Activated CD4-positive, alpha-beta T cell treated with anti-CD3 and anti-CD28 coated beads, Interleukin-2, Interleukin-6, amounts not matched to agents 100 ng/mL and 50 ng/mL, durations not matched to agents 16 hours and 8 hours (primary cell): ENCODE measurements at regions not wholly inside any gene's neighbourhood (a gene's known extent, or its start where the extent isn't known, plus 50 kb on each side); places are given as distances from the start of the nearest gene placed in this dataset.

Source experiments
- DNase-seq: peaks from one replicate; pipeline ENCODE4 v3.0.0-alpha.2; 2020

- DNase-seq: no peak
Measured at GRCh38 chr11:41982276-41982675, 522.8 kb upstream of the LRRC4C start.

DNA sequence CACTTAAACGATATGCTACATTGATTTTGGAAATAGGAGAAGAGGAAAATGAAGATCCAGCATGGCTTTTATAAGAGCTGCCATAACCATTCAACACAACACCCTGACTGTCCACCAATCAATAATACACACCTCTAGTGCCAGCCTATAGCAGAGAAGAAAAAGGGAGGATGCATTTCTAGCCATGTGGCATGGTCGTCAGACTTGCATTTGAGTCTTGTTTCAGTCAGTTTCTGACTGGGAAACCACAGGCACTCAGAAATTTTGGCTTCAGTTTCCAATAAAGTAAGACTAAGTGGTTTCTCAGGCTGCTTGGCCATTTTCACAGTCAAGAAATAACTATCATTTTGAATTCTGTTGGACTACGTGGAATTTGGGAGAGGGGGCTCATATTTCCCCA is 523.5 kb upstream of the LRRC4C start:
- DNase-seq: no peak

DNA sequence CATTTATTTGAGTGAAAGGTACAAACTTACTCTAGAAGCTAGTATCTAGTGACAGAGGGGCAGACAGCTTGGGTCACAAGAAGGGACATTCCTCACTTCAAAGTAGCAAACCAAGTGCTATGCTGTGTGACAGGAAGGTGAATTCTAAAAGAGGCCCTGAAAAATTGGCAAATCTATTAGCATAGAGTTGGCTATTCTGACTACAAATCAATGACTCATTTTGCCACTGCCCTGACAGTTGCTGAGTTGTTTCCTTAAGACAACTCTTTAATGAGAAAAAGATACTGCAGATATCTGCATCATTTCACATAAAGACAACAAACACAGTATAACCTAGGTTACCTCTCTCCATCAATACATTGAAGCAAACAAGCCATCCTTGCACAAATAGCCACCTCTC is 524.0 kb upstream of the LRRC4C start:
- no peak for DNase-seq

DNA sequence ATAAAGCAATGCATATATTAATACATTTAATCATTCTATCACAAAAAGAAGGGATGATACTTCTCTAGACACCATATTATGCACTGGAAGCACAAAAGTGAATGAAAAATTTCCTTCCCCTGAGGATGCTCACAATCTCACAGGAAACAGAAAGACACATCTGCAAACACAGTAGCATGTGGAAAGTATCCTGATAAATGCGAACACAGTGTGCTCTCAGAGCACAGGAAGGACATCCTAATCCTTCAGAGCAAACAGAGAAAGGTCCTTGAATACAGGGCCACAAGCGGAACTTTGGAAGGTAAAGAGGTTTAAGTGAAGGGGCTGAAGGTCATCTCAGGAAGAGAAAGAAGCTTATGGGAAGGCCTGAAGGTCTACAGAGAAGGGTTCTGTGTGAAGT is 524.6 kb upstream of the LRRC4C start:
- no peak for DNase-seq

DNA sequence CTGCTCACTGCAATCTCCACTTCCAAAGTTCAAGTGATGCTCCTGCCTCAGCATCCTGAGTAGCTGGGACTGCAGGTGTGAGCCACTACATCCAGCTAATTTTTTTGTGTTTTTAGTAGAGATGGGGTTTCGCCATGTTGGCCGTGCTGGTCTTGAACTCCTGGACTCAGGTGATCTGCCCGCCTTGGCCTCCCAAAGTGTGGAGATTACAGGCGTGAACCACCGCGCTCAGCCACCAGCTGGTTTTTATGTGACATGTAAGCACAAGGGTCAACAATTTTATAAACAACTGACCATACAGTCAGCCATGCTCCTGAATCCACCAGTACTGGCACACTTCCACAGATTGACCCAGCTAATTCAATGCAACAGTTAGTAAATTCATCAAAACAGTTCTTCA is 526.3 kb upstream of the LRRC4C start:
- no peak for DNase-seq

GRCh38 chr11:41988951-41989572 is 529.6 kb upstream of the LRRC4C start:
- no peak for DNase-seq

GRCh38 chr11:41989823-41990380 is 530.5 kb upstream of the LRRC4C start:
- DNase-seq: no peak

DNA sequence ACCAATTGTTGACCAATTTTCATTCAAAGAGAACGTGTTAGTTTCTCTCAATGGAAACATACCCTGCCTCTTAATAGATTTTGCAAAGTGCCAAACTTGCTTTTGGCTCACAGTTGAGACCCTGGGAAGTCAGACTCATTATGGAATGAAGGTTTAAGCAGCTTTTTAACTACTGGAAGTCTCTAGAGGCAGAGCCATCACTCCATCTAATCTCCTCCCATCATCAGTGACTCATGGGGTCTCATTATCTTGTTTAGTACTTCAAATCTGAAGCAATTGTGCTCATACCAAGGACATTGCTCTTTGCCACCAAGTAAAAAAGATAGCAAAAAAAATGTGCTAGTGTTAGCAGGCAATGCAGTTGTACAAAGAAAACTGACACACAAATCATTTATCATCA is 537.1 kb upstream of the LRRC4C start:
- DNase-seq: no peak

- no peak for DNase-seq
Measured at GRCh38 chr11:41997844-41998401, 538.5 kb upstream of the LRRC4C start.

- no peak for DNase-seq
Measured at GRCh38 chr11:41999066-41999465, 539.6 kb upstream of the LRRC4C start.

DNA sequence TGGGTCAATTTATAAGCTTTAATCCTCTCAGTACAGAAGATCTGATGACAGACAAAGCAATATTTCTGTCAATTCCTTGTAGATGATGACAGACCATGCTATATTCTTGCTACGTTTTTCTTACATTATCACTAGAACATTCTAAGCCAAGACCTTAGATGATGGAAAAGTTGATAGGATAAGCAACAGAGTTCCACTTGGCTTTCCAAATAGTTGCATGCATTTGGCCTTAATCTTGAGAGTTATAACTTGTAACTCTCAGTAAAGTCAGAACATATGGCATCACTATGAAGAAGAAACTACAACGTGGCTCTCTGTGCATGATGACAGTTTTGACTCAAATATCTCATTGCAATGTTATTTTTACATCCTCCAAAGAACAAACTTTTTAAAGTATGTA is 544.3 kb upstream of the LRRC4C start:
- no peak for DNase-seq

DNA sequence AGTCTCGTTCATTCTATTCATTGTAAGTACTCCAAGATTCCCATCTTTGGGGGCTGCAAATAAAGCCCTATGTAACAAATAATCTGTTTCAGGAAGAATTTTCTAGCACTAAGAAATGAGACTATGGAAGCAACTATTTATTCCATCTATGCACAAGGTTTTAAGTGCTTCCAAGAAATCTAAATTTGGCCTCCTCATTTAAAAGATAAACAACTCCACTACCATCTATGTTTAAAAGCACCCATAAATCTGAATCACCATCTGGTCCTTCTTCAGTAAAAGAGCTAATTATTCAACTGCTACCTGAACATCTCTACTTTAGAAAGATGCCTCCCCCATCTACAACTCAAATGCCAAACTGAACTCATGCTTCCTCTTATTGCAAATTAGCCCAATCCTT is 547.3 kb upstream of the LRRC4C start:
- no peak for DNase-seq

- no peak for DNase-seq
Measured at GRCh38 chr11:42012271-42012670, 552.8 kb upstream of the LRRC4C start.

GRCh38 chr11:42013656-42014201 is 554.3 kb upstream of the LRRC4C start:
- DNase-seq: no peak

DNA sequence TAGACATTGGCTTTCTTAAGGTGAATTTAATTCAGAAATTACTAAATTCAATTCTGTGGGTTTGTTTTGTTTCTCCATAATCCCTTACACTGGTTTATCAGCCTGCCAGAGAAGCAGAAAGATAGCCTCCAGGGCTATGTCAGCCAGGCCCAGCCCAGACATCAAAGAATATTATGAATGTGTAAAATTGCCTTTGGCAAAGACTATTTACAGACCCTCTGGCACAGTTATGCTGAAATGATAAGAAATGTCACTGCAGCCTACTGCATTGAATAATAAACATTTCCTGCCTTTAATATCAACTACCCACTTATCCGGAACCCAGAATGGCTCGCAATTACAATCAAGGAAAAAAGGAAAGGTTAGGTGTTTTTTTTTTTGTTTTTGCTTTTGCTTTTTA is 562.5 kb upstream of the LRRC4C start:
- no peak for DNase-seq

DNA sequence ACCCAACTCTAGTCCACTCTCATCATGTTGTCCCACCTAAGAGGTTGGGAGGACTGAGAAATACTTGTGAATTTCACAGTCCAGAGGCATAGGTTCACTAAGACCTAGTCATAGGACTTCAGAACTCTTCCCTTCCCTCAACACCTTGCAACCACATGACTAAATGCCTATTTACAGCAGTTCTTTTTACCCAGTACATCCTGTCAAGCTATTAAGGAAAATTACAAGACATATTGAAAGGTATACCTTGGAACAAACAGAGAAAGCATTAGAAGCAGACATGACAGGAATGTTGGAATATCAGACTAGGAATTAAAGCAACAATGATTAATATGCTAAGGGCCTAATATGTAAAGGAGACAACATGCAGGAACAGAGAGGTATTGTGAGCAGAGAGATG is 563.8 kb upstream of the LRRC4C start:
- no peak for DNase-seq

- DNase-seq: no peak
Measured at GRCh38 chr11:42025121-42025803, 565.8 kb upstream of the LRRC4C start.

DNA sequence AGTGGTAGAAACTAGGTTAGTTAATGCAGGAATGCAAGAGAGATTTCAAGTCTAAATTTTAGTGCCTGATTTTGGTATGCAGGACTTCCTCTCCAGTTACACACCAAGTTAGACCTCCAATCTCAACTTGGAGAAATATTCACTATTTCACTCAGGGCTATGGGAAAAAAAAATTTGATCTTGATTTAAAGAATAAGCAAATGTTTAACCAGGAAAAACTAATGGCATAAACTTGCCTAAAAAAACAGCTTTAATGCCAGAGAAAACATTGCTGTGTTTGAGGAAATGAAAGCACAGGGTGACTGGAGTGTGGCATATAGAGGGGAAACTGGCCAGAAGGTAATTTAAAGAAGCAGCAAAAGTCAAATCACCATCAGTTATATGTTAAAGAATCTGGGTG is 575.4 kb upstream of the LRRC4C start:
- DNase-seq: no peak

DNA sequence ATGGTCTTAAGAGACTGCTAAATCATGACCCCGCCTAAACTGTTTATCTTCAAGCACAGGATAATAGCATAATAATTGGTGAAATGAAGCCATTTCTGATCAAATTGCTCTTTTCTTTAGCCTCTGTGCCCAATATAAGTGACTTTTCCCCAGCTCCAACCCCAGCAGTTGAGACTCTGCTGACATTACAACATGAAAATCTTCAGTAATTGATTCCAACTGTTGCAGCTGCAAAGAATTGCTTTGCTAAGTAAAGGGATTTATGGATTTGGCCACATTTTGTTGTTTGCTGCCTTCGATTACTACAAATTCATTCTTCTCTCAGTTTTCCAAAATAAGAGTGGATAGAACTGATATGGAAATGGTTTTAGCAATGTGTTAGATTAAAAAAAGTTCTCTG is 576.7 kb upstream of the LRRC4C start:
- no peak for DNase-seq

GRCh38 chr11:42043312-42043711 is 583.9 kb upstream of the LRRC4C start:
- no peak for DNase-seq

DNA sequence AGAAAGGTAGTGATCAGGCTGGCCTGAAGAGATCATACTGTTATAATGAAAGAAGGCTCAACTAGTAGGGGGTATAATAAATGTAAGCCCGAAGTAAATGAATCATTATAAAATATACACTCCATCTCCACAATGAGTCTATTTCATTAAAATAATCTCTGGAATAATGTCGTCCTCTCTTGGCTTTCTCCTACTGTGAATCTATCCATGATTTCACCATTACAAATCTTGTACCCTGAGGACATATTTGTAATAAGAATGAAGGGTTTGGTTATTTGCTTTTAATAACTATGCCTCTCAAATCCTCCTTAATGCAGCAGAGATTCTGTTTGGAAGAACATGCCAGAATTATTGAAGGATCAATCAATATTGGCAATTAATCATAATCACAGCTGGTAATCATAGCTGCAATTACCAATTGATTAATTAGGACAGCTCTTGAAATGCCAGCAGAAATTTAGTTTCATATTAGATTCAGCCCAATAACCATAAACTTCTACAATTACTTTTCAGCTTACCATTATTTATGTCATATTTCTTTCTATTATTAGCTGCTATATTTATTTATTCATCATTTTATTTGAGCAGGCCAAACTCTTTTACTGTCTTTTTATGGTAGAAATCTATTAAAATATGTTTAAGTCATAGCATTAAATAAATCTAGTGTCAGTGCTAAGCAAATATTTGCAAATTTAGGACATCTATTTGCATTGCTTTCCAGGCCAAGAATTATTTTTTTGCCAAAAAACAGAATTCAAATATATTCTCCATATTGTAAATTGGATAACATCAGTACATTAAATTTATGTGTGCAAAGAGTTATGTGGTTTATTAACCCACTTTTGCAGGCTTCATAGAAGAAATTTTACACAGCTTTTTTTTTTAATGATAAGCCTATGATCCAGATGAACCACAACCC is 588.4 kb upstream of the LRRC4C start:
- no peak for DNase-seq

DNA sequence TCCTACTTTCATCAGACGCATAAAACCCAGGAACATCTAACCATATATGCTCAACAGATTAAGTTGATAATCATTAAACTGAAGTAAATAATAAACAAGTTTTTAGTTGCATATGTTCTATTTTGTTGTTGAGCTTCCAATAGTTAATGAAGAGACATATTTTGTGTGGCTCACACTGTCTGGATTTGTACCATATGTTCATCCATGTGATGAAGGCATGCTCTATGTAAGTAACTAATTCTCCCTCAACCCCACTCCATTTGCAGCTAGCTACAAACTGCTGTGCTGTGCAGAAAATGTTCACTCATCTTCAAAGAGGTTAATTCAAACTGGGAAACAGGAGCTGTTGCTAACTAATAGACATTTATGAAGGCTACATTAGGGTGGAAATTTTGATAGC is 589.7 kb upstream of the LRRC4C start:
- DNase-seq: no peak

DNA sequence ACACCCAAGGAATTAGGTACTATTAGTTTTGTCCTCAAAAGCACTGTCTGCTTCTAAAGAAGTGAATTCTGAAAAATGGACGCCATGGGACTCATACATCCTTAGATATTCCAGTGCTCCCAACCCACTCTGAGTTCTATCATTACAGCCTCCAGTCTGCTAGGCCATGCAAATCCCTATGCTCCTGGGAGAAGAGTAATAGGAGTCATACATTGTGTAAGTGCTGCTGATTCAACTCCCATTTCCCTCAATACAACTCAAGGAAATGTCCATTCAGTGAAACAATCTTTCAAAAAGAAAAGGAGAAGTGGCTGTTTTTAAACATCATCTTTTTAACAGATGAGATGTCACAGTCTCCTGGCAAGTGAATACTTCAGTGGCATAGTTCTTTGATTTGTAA is 590.2 kb upstream of the LRRC4C start:
- no peak for DNase-seq
